ENCODE measurements at regions not wholly inside any gene's neighbourhood (a gene's known extent, or its start where the extent isn't known, plus 50 kb on each side); places are given as distances from the start of the nearest gene placed in this dataset.
A peak's percentile ranks its signal among the peaks of the same experiment; 100 is the strongest.

DNA sequence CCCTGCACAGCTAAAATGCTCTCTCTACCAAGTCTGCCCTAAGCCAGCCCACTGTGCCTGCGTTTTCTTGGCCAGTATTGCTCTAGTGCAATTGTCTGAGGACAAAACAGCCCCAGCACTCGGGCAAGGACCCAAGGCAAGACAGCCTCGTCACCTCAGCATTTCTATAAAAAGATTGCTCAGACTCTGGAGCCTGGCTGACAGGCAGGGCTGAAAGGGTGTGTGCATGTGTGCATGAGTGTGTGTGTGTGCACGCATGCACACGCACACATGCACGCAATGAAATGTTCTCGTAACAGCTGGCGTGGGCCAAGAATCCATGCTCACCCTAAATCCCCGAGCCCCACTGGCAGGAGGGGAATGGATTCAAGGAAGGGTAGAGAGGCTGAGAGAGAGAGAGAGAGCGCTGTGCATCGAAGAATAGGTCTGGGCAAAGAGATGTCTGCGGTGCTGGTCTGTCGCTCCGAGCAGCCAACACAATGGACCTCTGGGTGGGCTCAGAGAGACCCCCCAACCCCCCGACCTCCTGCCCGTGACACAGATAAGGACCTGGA is 579.2 kb downstream of the BCOR start:
- peak; percentile 24 for ATAC-seq

DNA sequence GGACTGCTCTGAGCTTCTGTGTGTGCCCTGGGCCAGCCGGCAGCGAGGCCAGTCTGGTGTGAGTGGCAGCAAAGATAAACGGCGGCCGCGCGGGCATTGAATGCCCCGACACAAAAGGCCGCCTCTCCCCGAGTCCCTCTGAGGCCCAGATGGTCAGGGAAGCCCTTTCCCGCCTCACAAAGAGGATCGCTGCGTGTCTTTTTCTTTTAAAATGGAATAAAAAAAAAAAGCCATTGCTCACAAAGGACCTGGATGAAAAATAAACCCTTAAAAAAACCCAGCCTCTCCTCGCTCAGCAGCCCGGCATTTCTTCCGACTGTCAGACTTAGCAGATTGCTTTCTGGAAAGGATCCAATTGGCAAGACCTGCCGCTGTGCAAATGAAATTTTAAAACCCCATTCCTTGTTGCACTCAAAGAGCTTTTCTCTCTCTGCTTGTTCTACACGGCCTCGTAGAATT is 578.7 kb downstream of the BCOR start:
- ATAC-seq: peak; percentile 21

DNA sequence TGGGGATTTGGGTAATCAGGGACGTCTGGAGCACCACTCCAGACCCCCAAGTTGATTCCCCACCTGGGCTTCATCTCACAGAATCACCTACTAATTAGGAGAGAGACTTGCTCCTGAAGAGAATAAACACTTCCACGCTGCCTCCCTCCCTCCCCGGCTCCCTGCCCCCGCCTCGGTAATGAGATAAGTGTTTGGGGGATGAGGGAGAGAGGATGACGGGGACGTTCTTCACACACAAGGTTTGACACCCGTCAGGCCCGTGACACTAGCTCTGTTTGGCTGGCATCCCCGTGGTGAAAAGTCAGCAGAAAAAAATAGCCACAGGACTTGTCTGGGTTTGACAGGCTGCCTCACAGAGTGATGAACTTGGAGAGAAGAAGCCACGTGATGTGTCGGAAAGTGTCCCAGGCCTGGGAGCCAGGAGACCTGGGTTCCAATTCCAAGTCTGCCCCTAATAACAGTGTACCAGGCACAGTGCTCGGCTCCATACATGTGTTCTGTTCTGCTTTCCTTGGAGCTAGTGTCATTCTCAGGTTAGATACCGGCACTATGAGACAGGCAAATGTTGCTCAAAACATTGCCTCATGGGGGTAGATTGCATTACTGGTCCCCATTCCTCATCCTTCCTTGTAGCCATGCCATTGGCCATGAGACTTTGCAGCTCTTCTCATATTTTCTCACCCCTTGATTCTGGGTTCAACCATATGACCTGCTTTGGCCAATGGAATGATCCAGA is 578.0 kb downstream of the BCOR start:
- no peak for ATAC-seq

DNA sequence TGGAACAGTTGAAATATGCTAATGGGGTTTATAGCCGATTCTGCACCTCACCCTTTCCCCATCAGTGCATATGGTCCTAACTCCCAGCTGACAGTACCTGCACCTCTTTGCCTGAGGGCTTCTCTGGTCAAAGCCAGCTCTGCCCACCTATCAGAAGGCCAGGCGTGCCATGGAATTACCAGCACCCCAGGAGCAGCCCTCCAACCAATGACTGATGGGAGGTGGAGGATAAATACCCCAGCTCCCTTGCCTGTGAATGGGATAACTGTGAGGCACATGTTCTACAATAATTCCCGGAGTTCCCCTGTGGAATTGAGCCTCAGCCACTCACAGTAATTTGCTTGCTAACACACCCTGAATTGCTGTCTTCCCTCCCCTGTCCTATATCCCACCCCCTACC is 572.0 kb downstream of the BCOR start:
- no peak for ATAC-seq

DNA sequence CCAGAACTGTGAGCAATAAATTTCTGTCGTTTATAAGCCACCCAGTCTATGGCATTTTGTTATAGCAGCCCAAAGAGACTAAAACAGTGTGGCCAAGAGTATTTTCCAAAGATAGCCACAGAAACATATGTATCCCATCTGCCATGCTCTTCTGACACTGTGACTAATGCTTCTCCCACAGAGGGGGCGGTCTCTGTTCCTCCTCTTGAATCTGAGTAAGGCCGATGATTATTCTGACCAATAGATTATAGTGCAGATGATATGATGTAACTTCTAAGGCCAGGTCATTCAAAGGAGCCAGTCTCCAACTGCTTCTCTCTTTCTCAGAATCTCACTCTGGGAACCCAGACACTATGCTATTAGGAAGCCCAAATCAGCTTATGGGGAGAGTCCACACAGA is 570.7 kb downstream of the BCOR start:
- ATAC-seq: no peak

DNA sequence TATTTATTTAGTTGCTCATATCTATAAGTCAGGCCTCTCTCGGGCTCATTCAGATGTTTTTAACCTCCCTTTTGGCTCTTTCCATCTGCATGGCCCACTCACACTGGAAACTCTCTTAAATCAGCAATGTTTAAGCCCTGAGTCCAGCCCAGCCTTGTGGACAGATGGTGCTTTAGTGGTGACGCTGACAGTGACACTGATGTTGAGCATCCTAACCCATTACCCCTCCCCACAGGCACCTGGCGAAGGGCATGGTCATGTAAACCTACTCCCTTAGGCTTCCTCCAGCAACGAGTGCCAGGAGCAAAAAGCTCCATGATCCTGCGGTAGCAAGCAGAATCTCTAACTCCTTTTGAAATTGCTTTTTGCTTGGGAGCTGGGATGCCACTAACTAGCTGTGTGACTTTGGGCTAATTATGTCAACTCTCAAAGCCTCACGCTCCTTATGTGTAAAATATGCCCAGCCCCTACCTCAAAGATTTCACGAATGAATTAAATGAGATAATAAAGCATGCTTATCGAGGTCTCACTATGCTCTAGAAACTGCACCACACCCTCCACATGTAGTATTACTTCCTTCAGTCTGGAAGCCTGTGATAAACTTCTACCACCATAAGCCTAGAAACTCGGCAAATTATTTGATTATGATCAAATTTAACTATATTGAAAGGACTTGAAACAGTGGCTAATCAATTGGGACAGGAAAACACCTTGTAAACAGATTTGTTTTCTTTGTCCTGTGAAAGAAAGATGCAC is 569.4 kb downstream of the BCOR start:
- no peak for ATAC-seq

DNA sequence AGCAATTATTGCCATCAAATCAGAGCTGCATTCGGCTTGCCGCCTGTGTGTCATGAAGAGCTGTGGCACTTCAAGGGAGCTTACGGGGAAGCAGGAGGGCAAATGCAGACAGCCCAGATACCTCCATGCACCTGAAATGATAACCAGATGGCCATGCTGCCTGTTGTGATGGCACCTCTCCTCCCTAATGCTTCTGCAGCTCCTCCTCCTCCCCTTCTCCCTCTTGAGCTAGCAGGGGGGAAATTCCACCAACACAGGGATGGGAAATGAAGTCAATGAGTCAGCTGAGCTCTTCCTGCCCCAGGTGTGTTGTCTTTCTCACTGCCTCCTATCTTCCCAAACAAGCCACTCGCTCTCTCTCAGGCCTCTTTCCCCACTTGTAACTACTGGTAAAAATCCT is 565.0 kb downstream of the BCOR start:
- ATAC-seq: no peak

DNA sequence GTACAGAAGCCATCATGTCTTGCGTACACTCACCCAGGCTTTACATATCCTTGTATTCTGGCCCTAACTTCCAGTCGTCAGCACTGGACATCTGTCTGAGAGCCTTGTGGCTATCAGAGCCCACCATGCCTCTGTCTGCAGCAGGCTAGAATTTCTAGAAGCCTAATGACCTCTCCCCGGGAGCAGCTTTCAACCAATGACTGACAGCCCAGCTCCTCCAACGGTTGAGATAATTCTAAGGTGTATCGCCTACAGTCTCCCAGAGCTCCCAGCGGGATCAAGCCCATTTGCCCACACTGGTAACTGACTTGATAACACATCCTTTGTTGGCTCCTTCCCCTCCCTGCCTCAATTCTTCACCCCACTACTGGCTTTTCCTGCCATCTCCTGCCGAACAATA is 562.8 kb downstream of the BCOR start:
- ATAC-seq: no peak

DNA sequence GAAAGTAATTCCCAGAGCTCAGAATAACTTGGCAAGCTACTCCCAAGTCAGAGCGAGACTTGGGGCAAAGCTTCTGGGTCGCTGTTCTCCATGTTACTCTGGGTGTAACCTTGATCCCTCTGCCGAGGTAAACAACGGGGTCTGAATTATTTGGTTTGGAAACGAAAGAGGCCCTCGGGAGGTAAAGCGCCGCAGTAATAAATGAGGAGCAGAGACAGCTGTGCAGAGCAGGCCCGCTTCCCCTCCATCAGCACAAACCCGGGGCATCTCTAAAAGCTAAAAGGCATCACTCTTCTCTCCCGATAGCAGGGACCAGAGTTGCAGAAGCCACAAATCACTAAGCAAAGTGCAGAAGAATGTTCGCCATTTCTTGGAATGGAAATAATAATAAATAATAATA is 561.5 kb downstream of the BCOR start:
- no peak for ATAC-seq

DNA sequence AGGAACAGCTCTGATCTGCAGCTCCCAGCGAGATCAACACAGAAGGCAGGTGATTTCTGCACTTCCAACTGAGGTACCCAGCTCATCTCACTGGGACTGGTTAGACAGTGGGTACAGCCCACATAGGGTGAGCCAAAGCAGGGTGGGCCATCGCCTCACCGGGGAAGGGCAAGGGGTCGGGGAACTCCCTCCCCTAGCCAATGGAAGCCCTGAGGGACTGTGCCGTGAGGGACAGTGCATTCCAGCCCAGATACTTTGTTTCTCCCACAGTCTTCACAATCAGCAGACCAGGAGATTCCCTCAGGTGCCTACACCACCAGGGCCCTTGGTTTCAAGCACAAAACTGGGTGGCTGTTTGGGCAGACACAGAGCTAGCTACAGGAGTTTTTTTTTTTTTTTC is 555.9 kb downstream of the BCOR start:
- ATAC-seq: no peak

DNA sequence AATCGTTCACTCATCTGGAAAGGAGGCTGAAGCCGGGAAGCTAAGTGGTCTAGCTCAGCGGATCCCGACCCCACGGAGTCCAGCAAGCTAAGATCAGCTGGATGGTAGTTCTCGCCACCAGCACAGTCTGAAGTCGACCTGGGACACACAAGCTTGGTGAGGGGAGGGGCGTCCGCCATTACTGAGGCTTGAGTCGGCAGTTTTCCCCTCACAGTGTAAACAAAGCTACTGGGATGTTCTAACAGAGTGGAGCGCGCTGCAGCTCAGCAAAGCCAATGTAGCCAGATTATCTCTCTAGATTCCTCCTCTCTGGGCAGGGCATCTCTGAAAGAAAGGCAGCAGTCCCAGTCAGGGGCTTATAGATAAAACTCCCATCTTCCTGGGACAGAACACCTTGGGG is 555.4 kb downstream of the BCOR start:
- ATAC-seq: no peak

DNA sequence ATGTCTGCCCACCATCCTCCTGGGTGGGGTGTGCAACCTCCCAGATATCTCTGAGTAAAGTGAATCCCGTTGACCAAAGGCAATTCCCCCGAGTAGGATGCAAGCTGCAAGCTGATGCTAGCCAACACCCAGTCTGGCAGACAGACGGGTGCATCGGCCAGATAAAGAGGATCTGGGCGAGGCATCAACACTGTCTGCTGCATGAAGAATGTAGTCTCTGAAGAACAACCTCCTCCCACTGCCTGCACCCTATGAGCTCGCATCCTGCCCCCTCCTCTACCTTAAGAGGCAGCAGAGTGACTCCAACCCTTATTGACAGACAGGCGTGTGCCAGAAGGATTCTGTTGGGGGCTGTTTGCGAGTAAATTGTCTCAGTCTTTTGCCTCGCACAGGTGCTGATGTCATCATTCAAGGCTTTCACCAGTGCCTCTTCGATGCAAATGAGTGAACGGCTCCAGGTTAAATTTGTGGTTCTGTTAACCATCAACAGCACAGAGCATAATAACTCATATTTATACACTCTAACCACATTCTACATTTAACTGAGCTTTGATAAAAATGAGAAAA is 546.9 kb downstream of the BCOR start:
- no peak for ATAC-seq

DNA sequence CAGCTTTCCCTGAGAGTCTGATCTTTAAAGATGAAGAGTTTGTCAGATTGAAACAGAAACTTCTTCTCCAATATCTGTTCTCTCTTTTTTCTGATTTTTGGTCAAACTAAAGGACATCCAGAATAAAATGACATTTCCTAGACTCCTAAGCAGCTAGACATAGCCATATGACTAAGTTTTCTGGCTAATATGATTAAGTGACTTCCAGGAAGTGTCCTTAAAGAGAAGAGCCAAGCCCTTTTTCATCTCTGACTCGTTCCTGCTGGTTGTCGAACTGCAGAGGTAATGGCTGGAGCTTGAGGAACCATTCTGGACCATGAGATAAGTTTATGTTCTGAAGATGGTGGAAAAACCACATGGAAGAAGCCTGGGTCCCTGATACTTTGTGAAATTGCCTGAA is 546.0 kb downstream of the BCOR start:
- ATAC-seq: peak; percentile 51

DNA sequence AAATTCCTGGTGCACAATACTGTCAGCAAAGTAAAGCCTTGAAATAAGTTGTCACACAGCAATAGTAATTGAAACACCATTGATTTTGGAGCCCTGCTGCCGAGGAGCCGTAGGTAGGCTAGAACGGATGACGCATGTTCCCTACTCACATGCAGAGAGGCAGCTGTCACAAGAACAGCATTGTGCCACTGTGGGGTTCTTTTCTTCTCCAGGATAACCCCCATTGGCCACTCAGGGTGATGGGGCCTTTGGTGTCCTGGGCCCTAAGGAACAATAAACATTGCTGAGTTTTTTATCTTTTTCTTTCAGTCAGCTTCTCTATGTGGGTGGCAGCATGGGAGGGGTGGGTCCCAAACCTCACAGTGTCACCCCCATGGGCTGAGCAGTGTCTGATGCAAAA is 542.3 kb downstream of the BCOR start:
- no peak for ATAC-seq

DNA sequence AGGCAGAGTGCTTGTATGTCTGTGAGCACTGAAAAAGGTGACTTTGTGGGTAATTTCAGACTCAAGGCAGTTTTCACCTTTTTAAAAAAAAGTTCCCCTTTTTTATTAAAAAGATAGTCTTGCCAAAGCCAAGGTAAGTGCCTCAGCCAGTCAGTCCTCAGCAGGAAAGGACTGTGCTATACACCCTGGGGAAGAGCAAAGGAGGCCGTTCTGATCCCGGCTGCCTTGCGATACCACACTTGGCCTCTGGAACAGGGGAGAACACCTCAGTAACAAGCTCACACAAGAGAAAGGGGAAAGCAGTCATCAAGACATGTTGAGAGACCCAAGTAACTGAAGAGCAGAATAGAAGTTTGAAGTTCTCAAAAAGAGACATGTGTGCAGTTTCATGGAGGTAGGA is 541.7 kb downstream of the BCOR start:
- ATAC-seq: no peak

DNA sequence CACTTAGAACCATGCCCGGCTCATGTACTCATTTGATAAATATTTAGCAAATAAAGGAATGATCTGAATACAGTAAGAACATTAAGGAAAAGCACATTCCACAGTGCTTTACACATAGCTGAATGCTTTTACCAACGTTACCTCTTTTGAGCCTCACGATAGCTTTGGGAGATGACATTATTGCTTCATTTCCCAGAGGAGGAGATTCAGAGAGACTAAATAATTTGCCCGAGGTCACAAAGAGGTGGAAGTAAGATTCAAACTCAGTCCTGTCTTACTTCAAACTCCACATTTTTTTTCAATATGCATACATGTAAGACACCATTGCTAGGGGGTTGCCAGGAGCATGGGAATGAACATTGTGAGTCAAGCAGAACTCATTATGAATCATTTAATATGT is 538.5 kb downstream of the BCOR start:
- ATAC-seq: no peak

DNA sequence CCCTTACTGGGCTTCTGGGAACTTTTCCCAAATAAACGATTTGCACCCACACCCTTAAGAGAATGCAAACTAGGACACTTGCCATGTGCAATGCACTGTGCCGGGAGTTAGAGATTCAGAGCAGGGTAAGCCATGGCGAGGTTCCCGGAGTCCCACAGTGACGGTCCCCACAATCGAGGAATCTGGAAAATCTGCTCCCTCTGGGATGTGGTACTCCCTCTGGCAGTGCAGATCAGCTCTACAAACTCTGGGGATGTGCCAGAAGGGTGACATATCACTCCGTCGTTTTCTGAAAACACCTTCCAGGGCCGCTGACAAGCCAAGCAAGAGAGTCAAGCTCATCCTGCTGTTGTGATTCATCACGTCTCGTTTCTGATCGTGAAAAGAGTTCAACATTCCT is 537.5 kb downstream of the BCOR start:
- ATAC-seq: no peak

DNA sequence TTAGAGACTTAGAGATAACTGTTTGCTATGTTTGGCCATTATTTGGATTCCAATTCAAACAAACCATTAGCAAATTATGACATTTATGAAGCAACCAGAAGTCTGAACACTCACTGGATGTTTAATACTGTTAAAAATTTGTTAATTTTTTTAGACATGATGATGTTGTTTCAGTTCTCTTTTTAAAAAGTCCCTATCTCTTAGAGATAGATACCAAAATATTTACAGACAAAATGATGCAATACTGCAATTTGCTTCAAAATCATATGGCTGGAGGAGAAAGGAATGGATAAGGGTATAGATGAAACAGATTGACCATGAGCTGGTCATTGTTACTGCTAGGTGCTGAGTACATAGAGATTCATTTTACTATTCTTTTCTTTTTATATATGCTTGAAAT is 534.6 kb downstream of the BCOR start:
- ATAC-seq: no peak

DNA sequence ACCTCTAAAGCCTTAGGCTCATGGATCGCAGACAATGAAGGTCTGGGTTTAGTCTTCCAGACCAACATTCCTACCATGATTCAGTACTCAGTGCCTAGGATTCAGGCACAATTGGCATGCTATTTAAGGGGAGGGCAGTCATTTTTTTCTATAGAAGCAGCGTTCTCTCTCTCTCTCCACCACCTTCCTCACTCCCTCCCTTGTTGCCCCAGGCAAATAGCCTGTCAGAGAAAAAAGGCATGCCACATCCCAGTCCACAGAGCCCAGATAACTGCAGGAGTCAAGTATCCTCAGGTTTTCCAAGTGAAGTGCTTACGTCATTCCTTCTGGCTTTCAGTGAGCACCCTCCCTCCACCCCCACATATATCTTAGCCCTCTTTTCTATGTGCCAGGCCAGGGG is 533.0 kb downstream of the BCOR start:
- no peak for ATAC-seq

DNA sequence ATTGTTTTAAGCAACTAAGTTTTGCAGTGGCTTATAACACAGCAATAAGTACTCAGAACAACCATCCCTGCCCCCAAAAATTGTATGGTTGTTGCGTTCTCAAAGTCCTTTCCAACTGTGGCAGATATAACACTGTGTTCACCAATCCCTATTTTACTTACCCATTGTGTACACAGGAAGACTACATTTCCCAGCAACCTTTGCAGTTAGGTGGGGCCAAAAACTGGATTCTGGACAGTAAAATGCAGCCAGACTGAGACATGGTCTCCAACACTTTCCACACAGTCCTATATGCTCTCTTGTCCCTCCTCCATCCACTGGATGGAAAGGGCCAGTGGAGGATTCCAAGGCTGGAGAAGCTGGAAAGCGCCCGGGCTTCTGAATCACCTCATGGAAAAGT is 523.6 kb downstream of the BCOR start:
- no peak for ATAC-seq

DNA sequence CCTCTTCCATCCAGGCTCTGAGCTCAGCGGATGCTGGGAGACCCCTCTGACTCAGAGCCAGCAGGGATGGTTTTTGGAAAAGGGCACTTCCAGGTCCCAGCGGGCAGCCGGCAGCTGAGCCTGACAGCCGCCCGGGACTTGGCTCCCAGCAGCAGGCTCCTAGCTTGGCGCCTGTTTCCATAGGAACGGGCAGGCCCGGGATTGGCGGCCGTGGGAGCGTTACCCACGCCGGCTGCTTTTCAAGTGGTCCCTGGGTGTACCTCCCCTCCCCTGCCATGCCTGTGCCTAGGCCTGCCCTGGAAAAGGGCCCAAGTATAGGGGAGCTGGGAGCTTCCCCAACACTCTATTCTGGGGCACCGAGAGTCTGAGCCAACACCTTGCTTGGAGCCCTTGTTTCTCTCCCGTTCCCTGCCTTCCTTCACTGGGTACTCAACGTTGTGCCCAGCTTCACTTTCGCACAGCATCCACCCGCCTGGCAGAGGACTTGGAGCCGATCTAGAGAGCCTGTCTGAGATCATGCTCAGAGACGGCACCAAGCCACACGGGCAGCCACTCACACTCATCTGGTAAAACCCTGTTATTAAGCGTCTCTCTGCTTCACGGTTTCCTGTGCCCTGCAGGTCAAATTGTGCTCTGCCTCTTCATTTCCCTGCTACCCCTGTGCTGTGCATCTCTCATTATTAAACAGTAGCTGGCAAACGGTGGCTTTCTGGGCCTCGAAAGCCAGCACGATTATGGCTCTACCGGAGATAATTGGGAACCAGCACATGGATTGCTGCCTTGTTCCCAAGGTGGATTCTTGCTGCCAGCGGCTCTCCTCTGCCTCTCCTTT is 521.5 kb downstream of the BCOR start:
- no peak for ATAC-seq

DNA sequence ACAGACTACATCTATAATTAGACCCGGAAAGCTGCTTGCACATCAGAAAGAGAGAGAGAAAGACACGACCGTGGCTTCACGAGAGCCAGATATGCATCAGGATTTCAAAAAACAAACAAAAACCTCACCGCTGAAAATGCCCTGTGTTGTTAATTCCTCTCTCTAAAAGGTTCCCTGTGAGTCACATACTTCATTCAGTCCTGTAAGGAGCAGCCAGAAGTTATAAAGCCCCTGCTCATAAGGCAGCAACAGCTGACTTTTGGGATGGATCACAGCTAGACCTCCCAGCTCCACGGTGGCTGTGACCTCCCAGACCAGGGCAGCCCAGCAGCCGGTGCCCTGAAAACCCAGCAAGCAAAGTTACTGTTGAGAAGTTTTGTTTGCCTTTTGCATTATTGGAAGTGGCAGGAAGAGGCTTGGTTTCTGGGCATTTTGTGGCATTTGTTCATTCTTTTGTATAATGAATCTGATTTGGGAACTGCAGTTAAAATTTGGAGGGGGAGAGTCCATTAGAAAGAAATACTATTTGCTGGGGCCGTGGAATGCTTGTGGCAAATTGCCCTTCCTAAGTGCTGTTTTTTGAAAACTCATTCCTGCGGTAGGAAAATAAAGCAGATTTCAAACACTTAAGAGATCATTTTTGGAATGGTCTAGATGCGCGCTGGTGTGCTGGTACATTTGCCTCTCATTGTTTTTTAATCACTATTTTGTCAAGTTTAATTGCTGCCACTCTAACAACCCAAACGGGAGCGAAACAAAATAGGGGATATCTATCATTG is 520.4 kb downstream of the BCOR start:
- ATAC-seq: no peak

Data from esophagus mucosa (tissue), 1 donor.